Kidney tubule cell (primary cell): ENCODE measurements at regions not wholly inside any gene's neighbourhood (a gene's known extent, or its start where the extent isn't known, plus 50 kb on each side); places are given as distances from the start of the nearest gene placed in this dataset.

Experiments used
- DNase-seq: peaks from one replicate; pipeline ENCODE4 v3.0.0-alpha.2; 2018; ENCODE audit warnings: low spot score

- DNase-seq = no peak
These were observed 203.4 kb upstream of the DDHD1 start for GRCh38 chr14:53356361-53357150.

GRCh38 chr14:53355581-53356112 is 202.5 kb upstream of the DDHD1 start:
- DNase-seq = peak; percentile 48

- DNase-seq = no peak
These were observed 201.2 kb upstream of the DDHD1 start for GRCh38 chr14:53354336-53354735.

GRCh38 chr14:53350866-53351265 is 197.7 kb upstream of the DDHD1 start:
- no peak for DNase-seq

- no peak for DNase-seq
These were observed 197.3 kb upstream of the DDHD1 start for GRCh38 chr14:53350429-53350828.

- DNase-seq = no peak
These were observed 193.9 kb upstream of the DDHD1 start for GRCh38 chr14:53346988-53347387.

GRCh38 chr14:53341324-53341723 is 188.2 kb upstream of the DDHD1 start:
- no peak for DNase-seq

GRCh38 chr14:53338192-53338591 is 185.1 kb upstream of the DDHD1 start:
- no peak for DNase-seq

- no peak for DNase-seq
These were observed 183.6 kb upstream of the DDHD1 start for GRCh38 chr14:53336729-53337128.

- DNase-seq = no peak
These were observed 180.7 kb upstream of the DDHD1 start for GRCh38 chr14:53333809-53334208.

GRCh38 chr14:53331921-53332320 is 178.8 kb upstream of the DDHD1 start:
- DNase-seq = no peak

- peak; percentile 89 for DNase-seq
These were observed 178.1 kb upstream of the DDHD1 start for GRCh38 chr14:53331247-53331646.

- no peak for DNase-seq
These were observed 177.3 kb upstream of the DDHD1 start for GRCh38 chr14:53330441-53330840.

- no peak for DNase-seq
These were observed 175.7 kb upstream of the DDHD1 start for GRCh38 chr14:53328841-53329240.

GRCh38 chr14:53327716-53328115 is 174.6 kb upstream of the DDHD1 start:
- DNase-seq = peak; percentile 58

- no peak for DNase-seq
These were observed 172.2 kb upstream of the DDHD1 start for GRCh38 chr14:53325176-53325806.

- DNase-seq = no peak
These were observed 163.4 kb upstream of the DDHD1 start for GRCh38 chr14:53316504-53316903.

GRCh38 chr14:53310412-53310811 is 157.3 kb upstream of the DDHD1 start:
- DNase-seq = no peak

GRCh38 chr14:53306911-53307310 is 153.8 kb upstream of the DDHD1 start:
- peak; percentile 27 for DNase-seq

GRCh38 chr14:53306267-53306721 is 153.2 kb upstream of the DDHD1 start:
- peak; percentile 54 for DNase-seq

- no peak for DNase-seq
These were observed 151.7 kb upstream of the DDHD1 start for GRCh38 chr14:53304726-53305381.

GRCh38 chr14:53295985-53296582 is 143.0 kb upstream of the DDHD1 start:
- DNase-seq = peak; percentile 38
